Kidney (tissue), 13 donors: ENCODE measurements at regions not wholly inside any gene's neighbourhood (a gene's known extent, or its start where the extent isn't known, plus 50 kb on each side); places are given as distances from the start of the nearest gene placed in this dataset.

Experiments used
- DNase-seq, 5 donors: peaks; one replicate each; pipeline ENCODE4 v3.0.0-alpha.2; 2013 to 2020
- FAIRE-seq: peaks from 2 replicates; lab custom pipeline; 2012; peaks lifted over from hg19 to GRCh38; lab: Jason Lieb, UNC
- H3K27ac ChIP-seq, 2 donors: one replicate each; pipeline ENCODE4 v1.7.0; 2013; ENCODE audit warnings: low read depth in 2 of 2, low read length in 2 of 2, inconsistent platforms in 1 of 2
- H3K27me3 ChIP-seq: one replicate; pipeline ENCODE4 v1.7.1; 2013; ENCODE audit warnings: low read length, inconsistent platforms; ENCODE audit not compliant: control insufficient read depth, insufficient read depth
- H3K36me3 ChIP-seq, 3 donors: one replicate each; pipeline versions ENCODE4 v1.7.0 to v1.7.1; 2013; ENCODE audit warnings: low read length in 3 of 3, control low read depth in 1 of 3, inconsistent platforms in 1 of 3; ENCODE audit not compliant: insufficient read depth in 3 of 3, control insufficient read depth in 2 of 3
- H3K4me1 ChIP-seq, 3 donors: one replicate each; pipeline versions ENCODE4 v1.7.0 to v1.7.1; 2013; ENCODE audit warnings: low read length in 3 of 3, inconsistent platforms in 1 of 3, low read depth in 1 of 3; ENCODE audit not compliant: control insufficient read depth in 2 of 3, insufficient read depth in 2 of 3
- H3K4me3 ChIP-seq, 3 donors: one replicate each; pipeline versions ENCODE4 v1.7.0 to v1.8.1; 2013; ENCODE audit warnings: low read length in 3 of 3, control low read depth in 1 of 3, inconsistent platforms in 1 of 3
- H3K9ac ChIP-seq, 3 donors: one replicate each; pipeline versions ENCODE4 v1.7.0 to v1.7.1; 2013; ENCODE audit warnings: low read length in 3 of 3, control low read depth in 1 of 3, inconsistent platforms in 1 of 3
- H3K9me3 ChIP-seq, 3 donors: one replicate each; pipeline versions ENCODE4 v1.7.0 to v1.7.1; 2013; ENCODE audit warnings: low read length in 3 of 3, control low read depth in 1 of 3, inconsistent platforms in 1 of 3; ENCODE audit not compliant: control insufficient read depth in 2 of 3, insufficient read depth in 1 of 3
- intact Hi-C: fragments of 100-400 bp; cut with DNase I; formaldehyde crosslinking; loops from one replicate; pipeline ENCODE4 v1.11.1; 2022
- TF ChIP-seq, protein P1 (sequence below): IDR thresholded peaks from 3 replicates; pipeline ENCODE4 v1.5.1; 2012; ENCODE audit warnings: mild to moderate bottlenecking, moderate library complexity, borderline replicate concordance; ENCODE audit not compliant: insufficient read depth; ENCODE audit errors: extremely low read depth
- donor health status: control.
- donor health status: control.
- donor health status: control.
- donor health status: control.
- donor health status: control.
- donor health status: DM: yes; HTN: yes; CAD: no.
- donor health status: Normal renal cell carcinoma (clear cell type).

DNA sequence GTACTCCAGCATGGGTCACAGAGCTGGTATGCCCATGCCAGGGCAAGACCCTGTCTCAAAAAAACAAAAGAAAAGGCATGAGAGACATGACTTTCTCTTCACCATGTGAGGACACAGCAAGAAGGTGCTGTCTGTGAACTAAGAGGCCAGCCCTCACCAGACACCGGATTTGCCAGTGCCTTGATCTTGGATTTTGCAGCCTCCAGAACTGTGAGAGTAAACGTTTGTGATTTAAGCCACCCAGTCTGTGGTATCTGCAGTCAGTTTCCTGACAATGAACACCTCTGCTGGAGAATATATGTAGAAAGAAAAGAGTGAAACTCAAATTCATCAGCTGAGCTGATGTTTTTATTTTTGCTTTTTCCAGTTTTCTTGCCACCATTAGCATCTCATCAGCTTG is 166.3 kb upstream of the RAB4A start:
- Histone ChIP-seq H3K4me3 (no peak overlapping the region), H3K9me3 (no peaks in the 10 kb centered on the region), H3K4me1 (peaks cover 0 to 4% (median 3%) of the 10 kb centered on the region in 3 donors), H3K9ac (no peak overlapping the region), H3K27me3 (no peaks in the 10 kb centered on the region), H3K27ac (no peak overlapping the region), H3K36me3 (no peaks in the 10 kb centered on the region)
- TF ChIP-seq, protein P1, sequence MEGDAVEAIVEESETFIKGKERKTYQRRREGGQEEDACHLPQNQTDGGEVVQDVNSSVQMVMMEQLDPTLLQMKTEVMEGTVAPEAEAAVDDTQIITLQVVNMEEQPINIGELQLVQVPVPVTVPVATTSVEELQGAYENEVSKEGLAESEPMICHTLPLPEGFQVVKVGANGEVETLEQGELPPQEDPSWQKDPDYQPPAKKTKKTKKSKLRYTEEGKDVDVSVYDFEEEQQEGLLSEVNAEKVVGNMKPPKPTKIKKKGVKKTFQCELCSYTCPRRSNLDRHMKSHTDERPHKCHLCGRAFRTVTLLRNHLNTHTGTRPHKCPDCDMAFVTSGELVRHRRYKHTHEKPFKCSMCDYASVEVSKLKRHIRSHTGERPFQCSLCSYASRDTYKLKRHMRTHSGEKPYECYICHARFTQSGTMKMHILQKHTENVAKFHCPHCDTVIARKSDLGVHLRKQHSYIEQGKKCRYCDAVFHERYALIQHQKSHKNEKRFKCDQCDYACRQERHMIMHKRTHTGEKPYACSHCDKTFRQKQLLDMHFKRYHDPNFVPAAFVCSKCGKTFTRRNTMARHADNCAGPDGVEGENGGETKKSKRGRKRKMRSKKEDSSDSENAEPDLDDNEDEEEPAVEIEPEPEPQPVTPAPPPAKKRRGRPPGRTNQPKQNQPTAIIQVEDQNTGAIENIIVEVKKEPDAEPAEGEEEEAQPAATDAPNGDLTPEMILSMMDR: no peak
- intact Hi-C loops: no loop called here
- DNase-seq: no peak
- FAIRE-seq: no peak

DNA sequence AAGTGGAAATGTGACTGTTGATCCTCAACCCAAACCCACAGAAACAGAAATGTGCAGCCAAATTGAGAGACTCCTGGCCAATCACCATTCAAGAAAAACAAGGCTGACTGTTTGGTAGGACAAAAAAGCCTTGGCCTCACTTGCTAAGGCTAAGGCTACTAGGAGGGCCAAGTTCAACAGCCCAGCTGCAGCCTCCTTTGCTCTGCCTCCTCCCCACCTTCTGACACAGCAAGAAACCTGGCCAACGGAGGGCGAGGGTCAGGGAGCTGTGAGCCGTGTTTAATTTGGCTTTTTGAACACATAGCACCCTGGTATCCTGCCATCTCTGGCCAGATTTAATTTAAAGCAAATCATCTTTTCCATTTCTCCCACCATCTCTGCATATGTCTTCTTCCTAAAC is 165.8 kb upstream of the RAB4A start:
- no peak overlapping the region for H3K9ac ChIP-seq
- DNase-seq: no peak
- no peaks in the 10 kb centered on the region for H3K36me3 ChIP-seq
- intact Hi-C loops: no loop called here
- TF ChIP-seq, protein P1: no peak
- no peaks in the 10 kb centered on the region for H3K9me3 ChIP-seq
- no peak overlapping the region for H3K27ac ChIP-seq
- H3K4me3 ChIP-seq: no peak overlapping the region
- H3K27me3 ChIP-seq: no peaks in the 10 kb centered on the region
- no peak for FAIRE-seq
- H3K4me1 ChIP-seq: peaks cover 0 to 4% (median 3%) of the 10 kb centered on the region in 3 donors

DNA sequence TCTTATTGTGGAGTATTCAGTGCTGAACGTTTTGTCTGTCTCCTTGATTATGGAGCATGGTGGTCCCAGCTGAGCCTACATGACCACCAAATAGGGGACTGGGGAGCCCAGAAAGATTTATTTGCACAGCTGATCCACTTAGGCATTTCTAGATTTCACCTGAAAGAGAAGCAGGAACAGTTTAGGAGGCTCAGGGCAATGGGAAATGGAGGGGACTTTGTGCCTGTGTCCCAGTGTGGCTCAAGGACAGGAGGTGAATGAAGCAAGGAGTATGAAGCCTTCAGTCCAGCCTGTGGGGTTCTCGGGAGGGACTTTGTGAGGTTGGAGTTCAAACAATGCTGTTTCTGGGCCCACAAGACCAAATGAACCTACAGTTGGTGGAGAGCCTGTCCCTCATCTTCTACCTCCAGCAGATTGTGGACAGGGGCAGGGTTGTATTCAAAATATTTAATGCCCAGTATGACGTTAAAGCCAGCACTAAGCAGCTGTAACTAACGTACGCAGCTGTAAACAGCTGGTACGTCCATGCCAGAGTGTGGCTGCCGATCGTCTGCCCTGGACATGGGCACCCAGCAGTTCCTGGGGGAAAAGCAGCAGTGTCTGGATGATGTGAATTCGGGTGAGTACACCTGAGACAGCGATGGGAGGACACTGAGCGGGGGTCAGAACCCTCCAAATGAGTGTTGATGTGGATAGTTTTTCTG is 164.9 kb upstream of the RAB4A start:
- Histone ChIP-seq H3K9ac (no peak overlapping the region), H3K4me3 (no peak overlapping the region), H3K27ac (no peak overlapping the region), H3K9me3 (no peaks in the 10 kb centered on the region), H3K27me3 (no peaks in the 10 kb centered on the region), H3K4me1 (peaks cover 0 to 4% (median 3%) of the 10 kb centered on the region in 3 donors), H3K36me3 (no peaks in the 10 kb centered on the region)
- intact Hi-C loops: no loop called here
- TF ChIP-seq, protein P1: no peak
- FAIRE-seq (no peak), DNase-seq (no peak)
